AG20443 (cell line): ENCODE measurements at regions not wholly inside any gene's neighbourhood (a gene's known extent, or its start where the extent isn't known, plus 50 kb on each side); places are given as distances from the start of the nearest gene placed in this dataset.
"Not testable (repeated sequence)": the region's sequence is repeated elsewhere in the genome, so short reads cannot be mapped to it uniquely, and the experiment has no call there.

Experiments used
- DNase-seq: peaks from one replicate; pipeline ENCODE4 v3.0.0; 2012; ENCODE audit warnings: low spot score, mixed read lengths

DNA sequence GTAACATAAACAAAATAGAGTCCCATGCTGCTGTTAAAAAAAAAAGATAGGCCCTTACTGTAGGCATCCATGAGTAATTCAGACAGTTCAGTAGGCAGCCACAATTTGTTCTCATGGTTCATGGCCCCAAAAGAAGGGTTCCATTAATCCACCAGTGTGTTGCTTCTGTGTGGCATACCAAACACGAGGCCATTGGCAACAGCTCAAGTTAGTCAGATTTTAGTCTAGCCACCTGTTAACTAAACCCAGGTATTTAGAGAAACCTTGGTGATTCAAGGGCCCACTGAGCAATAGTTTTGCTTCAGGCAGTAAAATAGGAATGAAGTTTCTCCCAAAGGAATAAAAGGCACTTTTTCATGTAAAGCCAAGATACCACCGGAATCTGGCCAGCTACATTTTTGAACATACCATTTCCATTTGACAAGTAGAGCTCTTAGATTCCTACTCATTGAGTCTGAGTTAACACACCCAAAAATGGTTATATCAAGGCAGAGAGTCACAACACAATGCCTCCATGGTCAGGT, 80.1 kb upstream of the SRD5A2 start:
- DNase-seq = no peak

- DNase-seq = no peak
Observed at GRCh38 chr2:31660165-31660564, 79.4 kb upstream of the SRD5A2 start.

- DNase-seq = no peak
Observed at GRCh38 chr2:31654241-31654640, 73.5 kb upstream of the SRD5A2 start.

DNA sequence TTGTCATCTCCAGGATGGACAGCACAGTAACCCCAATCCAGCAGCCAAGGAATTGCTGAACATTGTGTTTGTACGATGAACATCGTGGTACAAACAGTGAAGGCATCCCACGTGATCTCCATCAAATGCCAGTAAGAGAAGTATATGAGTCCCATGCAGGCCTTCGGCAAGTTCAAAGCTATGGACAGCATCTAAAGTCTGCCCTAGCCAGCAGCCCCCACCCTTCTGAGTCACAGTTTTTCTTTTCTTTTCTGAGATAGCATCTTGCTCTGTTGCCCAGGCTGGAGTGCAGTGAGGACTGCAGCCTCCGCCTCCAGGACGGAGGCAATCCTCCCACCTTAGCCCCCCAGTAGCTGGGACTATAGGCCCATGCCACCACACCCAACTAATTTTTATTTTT, 71.0 kb upstream of the SRD5A2 start:
- DNase-seq = no peak

- no peak for DNase-seq
Observed at GRCh38 chr2:31651267-31651666, 70.5 kb upstream of the SRD5A2 start.

DNA sequence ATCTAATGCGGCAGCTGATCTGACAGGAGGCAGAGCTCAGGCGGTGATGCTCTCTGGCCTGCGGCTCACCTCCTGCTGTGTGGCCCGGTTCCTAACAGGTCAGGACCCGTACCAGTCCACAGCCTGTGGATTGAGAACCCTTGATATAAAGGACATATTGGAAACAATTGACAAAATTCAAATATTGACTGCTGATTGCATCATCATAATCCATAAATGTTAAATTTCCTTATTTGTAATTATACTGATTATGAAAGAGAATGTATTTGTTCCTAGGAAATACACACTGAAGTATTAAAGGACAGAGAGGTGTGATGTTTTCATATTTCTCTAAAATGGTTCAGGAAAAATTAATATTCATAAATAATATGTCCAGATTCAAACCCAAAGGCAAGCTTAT, 63.8 kb upstream of the SRD5A2 start:
- DNase-seq = no peak

DNA sequence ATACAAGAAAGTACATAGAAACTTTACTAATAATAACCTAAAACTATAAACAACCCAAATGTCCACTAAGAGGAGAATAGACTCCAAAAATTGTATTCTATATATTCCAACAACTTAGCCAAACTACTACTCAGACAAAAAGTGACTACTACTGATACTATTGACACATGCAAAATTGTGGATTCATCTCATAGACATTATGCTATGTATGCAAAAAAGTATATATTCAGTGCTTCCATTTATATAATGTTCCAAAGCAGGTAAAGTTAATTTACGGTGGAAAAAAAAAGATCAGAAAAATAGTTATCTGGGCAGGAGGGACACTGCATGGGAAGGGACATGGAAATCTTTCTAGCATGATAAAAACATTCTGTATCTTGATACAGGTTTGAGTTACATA, 62.0 kb upstream of the SRD5A2 start:
- no peak for DNase-seq

- not testable (repeated sequence) for DNase-seq
Observed at GRCh38 chr2:31632201-31632600, 51.5 kb upstream of the SRD5A2 start.
